Stomach (tissue), 8 donors: ENCODE measurements at regions not wholly inside any gene's neighbourhood (a gene's known extent, or its start where the extent isn't known, plus 50 kb on each side); places are given as distances from the start of the nearest gene placed in this dataset.

ENCODE experiments used
- DNase-seq, 2 donors: peaks; one replicate each; pipeline versions ENCODE4 v3.0.0 to v3.0.0-alpha.2; 2013 to 2019
- H3K27ac ChIP-seq, 5 donors: fragments of 200-600 bp in 4 of 5; sonication (generic) in 4 of 5; one replicate each; pipeline ENCODE4 v1.5.1; 2013 to 2019; ENCODE audit warnings: mild to moderate bottlenecking in 1 of 5, moderate library complexity in 1 of 5
- H3K27me3 ChIP-seq, 3 donors: fragments of 200-600 bp; sonication (generic); one replicate each; pipeline ENCODE4 v1.5.1; 2017 to 2019; ENCODE audit warnings: mixed run types in 1 of 3
- H3K36me3 ChIP-seq, 4 donors: fragments of 200-600 bp; sonication (generic); 1 replicate in 3 of 4; 2 replicates in 1 of 4; pipeline ENCODE4 v1.5.1; 2016 to 2019
- H3K4me1 ChIP-seq, 4 donors: fragments of 200-600 bp; sonication (generic); one replicate each; pipeline ENCODE4 v1.5.1; 2016 to 2019
- H3K4me3 ChIP-seq, 4 donors: fragments of 200-600 bp; sonication (generic) in 3 of 4; one replicate each; pipeline ENCODE4 v1.5.1; 2016 to 2019; ENCODE audit warnings: mild to moderate bottlenecking in 1 of 4
- H3K9me3 ChIP-seq, 4 donors: fragments of 200-600 bp; sonication (generic); one replicate each; pipeline ENCODE4 v1.5.1; 2016 to 2019
- CTCF ChIP-seq, 7 experiments: fragments of 450-650 bp in 4 of 7; fragments of 200-600 bp in 3 of 7; sonication (generic) in 3 of 7; IDR thresholded peaks; one replicate each; pipeline ENCODE4 v1.5.1; 2016 to 2019; ENCODE audit warnings: antibody characterized with exemption in 7 of 7, control low read depth in 2 of 7, mild to moderate bottlenecking in 1 of 7
- EP300 ChIP-seq: sonication (generic); formaldehyde crosslinking; IDR thresholded peaks from one replicate; pipeline ENCODE4 v1.6.1; 2017; ENCODE audit warnings: antibody characterized with exemption
- POLR2A ChIP-seq, 4 donors: fragments of 450-650 bp; IDR thresholded peaks; one replicate each; pipeline ENCODE4 v1.6.1; 2016; ENCODE audit warnings: antibody characterized with exemption in 4 of 4, control low read depth in 2 of 4, mild to moderate bottlenecking in 1 of 4, moderate library complexity in 1 of 4
- POLR2AphosphoS5 ChIP-seq, 3 donors: sonication (generic); formaldehyde crosslinking; IDR thresholded peaks; one replicate each; pipeline ENCODE4 v1.6.1; 2016; ENCODE audit warnings: antibody characterized with exemption in 3 of 3
- WGBS, 5 donors: extraction: QIAGEN DNeasy Blood & Tissue Kit in 3 of 5; methylation state at CpG; one replicate each; pipeline versions ENCODE4 v1.1.5 to v1.1.7; 2013 to 2018; 5-methylcytosine and 5-hydroxymethylcytosine counted together
- intact Hi-C: fragments of 100-400 bp; cut with DNase I; formaldehyde crosslinking; loops from one replicate; pipeline ENCODE4 v1.15.1; 2023; ENCODE audit warnings: low total_unique reads
- donor health status: healthy with polysubstance abuse.
- donor health status: Bipolar disorder and iron deficiency.
- donor health status: healthy.

- TF ChIP-seq CTCF (IDR thresholded peaks at IDR 0.05) (no peak), POLR2AphosphoS5 (IDR thresholded peaks at IDR 0.05) (no peak)
- 75 to 95% (median 89%) methylated on average over 2 of the region's 2 CpGs for WGBS, 5 donors
- no peaks in the 10 kb centered on the region for H3K4me1 ChIP-seq
- H3K27me3 ChIP-seq: peaks cover 0 to 34% (median 0%) of the 10 kb centered on the region in 3 donors
- H3K27ac ChIP-seq: no peak overlapping the region
- DNase-seq: no peak
- H3K9me3 ChIP-seq: no peaks in the 10 kb centered on the region
- no peak overlapping the region for H3K4me3 ChIP-seq
- H3K36me3 ChIP-seq: no peaks in the 10 kb centered on the region
- intact Hi-C loops: no loop called here
Observed at GRCh38 chr10:2919016-2919415, 148.3 kb upstream of the PFKP start.

GRCh38 chr10:2918489-2918888 is 148.9 kb upstream of the PFKP start:
- Histone ChIP-seq H3K27ac (no peak overlapping the region), H3K4me3 (no peak overlapping the region), H3K27me3 (peaks cover 0 to 34% (median 0%) of the 10 kb centered on the region in 3 donors), H3K9me3 (no peaks in the 10 kb centered on the region), H3K4me1 (no peaks in the 10 kb centered on the region), H3K36me3 (no peaks in the 10 kb centered on the region)
- 70 to 87% (median 73%) methylated on average over 1 of the region's 1 CpG for WGBS, 5 donors
- TF ChIP-seq POLR2A (IDR thresholded peaks at IDR 0.05): no peak
- no peak for TF ChIP-seq CTCF (IDR thresholded peaks at IDR 0.05)
- TF ChIP-seq EP300: no peak
- no peak for TF ChIP-seq POLR2AphosphoS5 (IDR thresholded peaks at IDR 0.05)
- intact Hi-C loops: no loop called here
- DNase-seq: no peak

- Histone ChIP-seq H3K4me1 (peaks cover 0 to 4% (median 0%) of the 10 kb centered on the region in 4 donors), H3K36me3 (no peaks in the 10 kb centered on the region), H3K27ac (no peak overlapping the region), H3K4me3 (no peak overlapping the region), H3K27me3 (peaks cover 0 to 38% (median 0%) of the 10 kb centered on the region in 3 donors), H3K9me3 (no peaks in the 10 kb centered on the region)
- WGBS, 5 donors: 60 to 73% (median 65%) methylated on average over 9 to 10 of the region's 10 CpGs
- intact Hi-C loops: no loop called here
- no peak for DNase-seq
- TF ChIP-seq POLR2A (IDR thresholded peaks at IDR 0.05): no peak
- no peak for TF ChIP-seq POLR2AphosphoS5 (IDR thresholded peaks at IDR 0.05)
- no peak for TF ChIP-seq CTCF (IDR thresholded peaks at IDR 0.05)
- TF ChIP-seq EP300: no peak
Observed at GRCh38 chr10:2917926-2918325, 149.4 kb upstream of the PFKP start.

DNA sequence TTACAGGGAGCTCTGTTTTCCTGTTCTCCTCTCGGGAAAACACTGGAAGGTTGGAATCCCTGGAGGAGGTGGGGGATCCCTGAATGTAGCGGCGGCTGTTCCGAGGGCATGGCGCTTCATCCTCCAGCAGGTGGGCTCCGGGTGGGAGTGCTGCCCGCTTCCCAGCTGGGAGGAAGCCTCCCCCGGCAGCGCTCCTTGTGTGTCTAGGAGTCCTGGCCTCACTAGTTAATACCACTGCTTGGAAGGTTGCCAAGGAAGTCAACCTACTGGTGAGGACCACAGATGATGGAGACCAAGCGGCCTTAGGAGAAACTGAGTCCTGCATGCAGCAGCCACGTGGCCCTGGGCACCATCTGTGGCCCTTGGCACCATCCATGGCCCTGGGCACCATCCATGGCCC is 151.9 kb upstream of the PFKP start:
- Histone ChIP-seq H3K27me3 (peaks cover 0 to 30% (median 0%) of the 10 kb centered on the region in 3 donors), H3K36me3 (no peaks in the 10 kb centered on the region), H3K4me3 (no peak overlapping the region), H3K27ac (no peak overlapping the region), H3K9me3 (no peaks in the 10 kb centered on the region), H3K4me1 (peaks cover 0 to 4% (median 0%) of the 10 kb centered on the region in 4 donors)
- 89 to 96% (median 90%) methylated on average over 6 to 11 of the region's 11 CpGs for WGBS, 5 donors
- intact Hi-C loops: no loop called here
- DNase-seq: no peak
- no peak for TF ChIP-seq POLR2AphosphoS5 (IDR thresholded peaks at IDR 0.05)
- TF ChIP-seq CTCF (IDR thresholded peaks at IDR 0.05): no peak
- no peak for TF ChIP-seq EP300
- no peak for TF ChIP-seq POLR2A (IDR thresholded peaks at IDR 0.05)
